ENCODE measurements at regions not wholly inside any gene's neighbourhood (a gene's known extent, or its start where the extent isn't known, plus 50 kb on each side); places are given as distances from the start of the nearest gene placed in this dataset.

DNA sequence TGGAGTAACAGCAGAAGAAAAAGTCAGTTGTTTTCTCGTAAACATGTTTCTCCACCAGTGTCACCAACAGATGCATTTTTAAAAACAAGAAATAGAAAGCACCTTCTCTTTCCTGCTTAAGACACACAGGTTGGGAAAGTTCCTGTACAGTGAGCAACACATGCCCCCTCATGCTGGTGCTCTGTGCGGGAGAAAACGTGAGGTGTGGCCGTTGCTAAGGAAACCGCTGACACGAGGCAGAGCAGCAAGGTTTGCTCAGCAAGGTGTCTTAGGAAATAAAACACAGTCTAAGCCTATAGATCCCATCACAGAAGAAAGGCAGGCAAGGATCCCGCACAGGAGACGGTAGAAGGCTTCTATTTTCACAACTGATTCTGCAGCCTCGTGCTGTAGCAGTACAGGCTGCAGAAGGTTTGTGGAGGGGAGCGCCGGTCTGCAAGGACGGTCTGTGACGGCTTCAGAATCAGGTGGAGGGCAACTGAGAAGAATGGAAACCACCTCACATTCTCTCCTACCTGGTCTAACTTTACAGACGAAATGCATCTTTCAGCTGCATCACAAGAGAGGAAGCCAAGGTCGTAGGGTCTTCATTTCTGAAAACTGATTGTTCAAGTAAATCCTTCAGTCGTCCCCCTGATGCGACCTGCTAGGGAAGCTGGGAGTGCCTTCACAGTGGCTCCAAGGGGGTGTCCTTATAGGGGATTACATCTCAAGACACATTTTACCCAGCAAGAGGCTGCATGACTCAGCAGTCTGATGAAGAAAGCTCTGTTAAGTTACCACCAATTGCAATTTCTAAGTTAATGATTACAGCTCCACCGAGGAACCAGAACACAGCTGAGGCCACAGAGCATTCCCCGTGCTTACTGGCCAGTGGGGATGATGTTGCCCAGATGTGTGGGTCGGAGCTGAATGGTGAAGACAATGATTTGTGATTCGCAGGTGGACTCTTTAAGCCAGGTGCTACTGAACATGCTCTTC, 150.7 kb upstream of the KLF14 start:
- Histone ChIP-seq H3K9ac (no peak overlapping the region), H3K4me2 (no peak overlapping the region), H3K27ac (no peak overlapping the region), H3K36me3 (peaks cover 85% of the 10 kb centered on the region), H4K20me1 (peaks cover 55% of the 10 kb centered on the region), H3K4me1 (peaks cover 21% of the 10 kb centered on the region), H3K4me3 (no peak overlapping the region), H3K27me3 (no peaks in the 10 kb centered on the region), H3K9me3 (no peaks in the 10 kb centered on the region)
- no peak for TF ChIP-seq Cebpa-rat (IDR thresholded peaks at IDR 0.05)

DNA sequence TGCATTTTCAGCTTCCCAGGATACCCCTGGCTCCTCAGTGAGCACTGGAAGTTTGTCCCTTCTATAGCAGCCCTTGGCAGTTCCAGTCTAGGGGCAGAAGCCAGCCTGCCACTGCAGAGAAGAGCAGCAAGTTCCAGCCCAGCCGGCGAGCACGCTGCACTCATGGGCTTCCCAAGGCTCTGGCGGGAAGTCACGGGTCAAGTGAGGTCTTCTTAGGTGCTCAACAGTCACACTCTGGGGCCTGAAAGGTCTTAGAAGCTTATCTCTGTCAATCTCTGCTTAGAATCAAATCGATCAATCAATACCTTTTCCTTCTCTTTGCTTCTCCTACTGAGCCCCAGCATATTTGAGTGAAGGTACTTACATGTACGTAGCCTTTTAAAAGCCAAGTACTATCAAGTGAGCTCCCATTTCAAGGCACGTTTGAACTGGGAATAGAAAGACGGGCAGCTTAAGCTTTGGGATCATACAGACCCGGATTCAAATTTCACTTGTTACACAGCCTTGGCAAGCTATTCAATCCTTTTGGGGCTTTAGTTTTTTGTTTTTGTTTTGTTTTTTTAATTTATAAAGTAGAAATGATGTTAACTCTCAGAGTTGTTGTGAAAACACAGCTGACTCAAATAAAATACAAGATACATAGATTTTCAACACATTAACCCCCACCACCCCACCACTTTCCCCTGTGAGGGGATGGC, 152.6 kb upstream of the KLF14 start:
- Histone ChIP-seq H3K4me2 (no peak overlapping the region), H3K9me3 (no peaks in the 10 kb centered on the region), H4K20me1 (peaks cover 60% of the 10 kb centered on the region), H3K27ac (no peak overlapping the region), H3K36me3 (peaks cover 86% of the 10 kb centered on the region), H3K4me1 (peaks cover 15% of the 10 kb centered on the region), H3K9ac (no peak overlapping the region), H3K4me3 (no peak overlapping the region), H3K27me3 (no peaks in the 10 kb centered on the region)
- no peak for TF ChIP-seq Cebpa-rat (IDR thresholded peaks at IDR 0.05)

DNA sequence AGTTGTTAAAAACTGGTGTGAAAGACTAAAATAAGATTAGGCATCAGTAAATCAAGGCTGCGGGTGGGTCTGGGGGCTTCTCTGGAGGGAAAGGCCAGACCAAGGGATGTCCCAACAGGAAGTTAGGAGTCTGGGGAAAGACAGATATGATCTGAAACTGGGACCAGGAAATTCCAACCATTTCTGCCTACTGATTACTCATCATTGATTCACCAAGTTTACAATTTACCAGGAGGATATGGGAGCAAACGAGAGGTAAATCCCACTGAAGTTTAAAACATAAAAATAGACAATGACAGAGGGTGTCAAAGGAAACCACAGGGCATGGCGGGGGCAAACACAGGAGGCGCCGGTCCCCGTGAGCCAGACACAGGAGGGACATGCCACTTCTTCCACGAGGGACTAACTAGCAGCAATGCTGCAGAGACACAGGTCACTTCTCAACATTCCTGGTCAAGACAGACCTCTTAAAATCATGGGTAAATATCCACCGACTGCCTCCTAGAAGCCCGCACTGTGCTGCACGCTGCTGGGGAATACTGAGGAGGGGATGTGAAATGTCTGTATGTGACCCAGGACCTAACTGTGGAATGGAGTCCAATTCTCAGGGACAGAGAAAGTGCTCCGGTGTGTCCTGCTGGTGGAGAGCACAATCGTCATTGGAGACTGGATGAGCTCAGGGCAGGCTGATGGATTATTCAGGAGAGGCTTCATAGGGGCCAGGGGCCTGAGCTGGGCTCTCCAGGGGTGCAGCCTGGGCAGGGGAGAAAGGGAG, 153.4 kb upstream of the KLF14 start:
- H3K36me3 ChIP-seq = peaks cover 78% of the 10 kb centered on the region
- H3K4me3 ChIP-seq = no peak overlapping the region
- peaks cover 15% of the 10 kb centered on the region for H3K4me1 ChIP-seq
- H4K20me1 ChIP-seq = peaks cover 59% of the 10 kb centered on the region
- TF ChIP-seq Cebpa-rat (IDR thresholded peaks at IDR 0.05) = no peak
- no peaks in the 10 kb centered on the region for H3K27me3 ChIP-seq
- H3K27ac ChIP-seq = no peak overlapping the region
- H3K4me2 ChIP-seq = peak overlapping the region; percentile 43
- no peaks in the 10 kb centered on the region for H3K9me3 ChIP-seq
- H3K9ac ChIP-seq = no peak overlapping the region

DNA sequence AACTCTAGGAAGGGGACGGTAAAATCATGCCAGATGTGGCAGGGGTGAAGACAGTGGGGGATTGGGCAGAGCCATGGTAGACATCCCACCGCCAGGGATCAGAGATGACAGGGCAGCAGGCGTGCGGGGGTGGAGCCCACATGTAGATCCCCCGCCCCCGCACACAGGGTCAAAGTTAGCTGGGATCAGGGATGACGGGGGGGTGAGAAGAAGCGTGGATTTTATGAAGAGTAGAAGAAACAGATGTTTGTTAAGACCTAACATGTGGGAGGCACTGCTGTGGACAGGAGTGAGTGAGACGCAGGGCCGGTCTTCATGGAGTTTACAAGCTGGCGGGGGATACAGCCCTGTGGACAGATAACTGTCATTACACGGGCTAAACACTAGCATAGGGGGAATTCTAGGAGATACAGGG, 154.0 kb upstream of the KLF14 start:
- no peak for TF ChIP-seq Cebpa-rat (IDR thresholded peaks at IDR 0.05)
- Histone ChIP-seq H3K27ac (no peak overlapping the region), H3K27me3 (no peaks in the 10 kb centered on the region), H3K4me3 (no peak overlapping the region), H3K4me1 (peaks cover 15% of the 10 kb centered on the region), H3K36me3 (peaks cover 72% of the 10 kb centered on the region), H3K9me3 (no peaks in the 10 kb centered on the region), H4K20me1 (peaks cover 64% of the 10 kb centered on the region), H3K9ac (no peak overlapping the region), H3K4me2 (peak overlapping the region; percentile 43)

DNA sequence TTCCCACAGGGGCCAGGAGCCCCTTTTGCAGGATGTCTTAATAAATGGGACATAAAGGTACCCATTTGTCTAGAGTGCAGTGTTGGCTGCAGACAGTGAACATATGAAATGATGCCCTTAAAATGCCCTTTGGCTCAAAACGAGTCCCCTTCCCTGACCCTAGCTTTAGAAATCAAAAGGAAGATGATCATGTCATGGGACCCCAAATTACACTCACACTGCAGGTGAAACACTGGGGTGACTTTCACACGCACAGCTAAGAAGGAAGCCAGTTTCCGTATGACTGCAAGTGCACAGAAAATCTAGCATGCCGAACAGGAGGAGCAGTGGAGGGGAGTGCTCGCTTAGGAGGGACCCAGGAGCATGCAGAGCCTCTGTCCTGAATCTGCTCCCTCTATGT, 154.5 kb upstream of the KLF14 start:
- no peak overlapping the region for H3K4me2 ChIP-seq
- peaks cover 20% of the 10 kb centered on the region for H3K4me1 ChIP-seq
- peaks cover 67% of the 10 kb centered on the region for H3K36me3 ChIP-seq
- peaks cover 69% of the 10 kb centered on the region for H4K20me1 ChIP-seq
- H3K27me3 ChIP-seq = no peaks in the 10 kb centered on the region
- TF ChIP-seq Cebpa-rat (IDR thresholded peaks at IDR 0.05) = no peak
- no peaks in the 10 kb centered on the region for H3K9me3 ChIP-seq
- no peak overlapping the region for H3K9ac ChIP-seq
- no peak overlapping the region for H3K4me3 ChIP-seq
- no peak overlapping the region for H3K27ac ChIP-seq

DNA sequence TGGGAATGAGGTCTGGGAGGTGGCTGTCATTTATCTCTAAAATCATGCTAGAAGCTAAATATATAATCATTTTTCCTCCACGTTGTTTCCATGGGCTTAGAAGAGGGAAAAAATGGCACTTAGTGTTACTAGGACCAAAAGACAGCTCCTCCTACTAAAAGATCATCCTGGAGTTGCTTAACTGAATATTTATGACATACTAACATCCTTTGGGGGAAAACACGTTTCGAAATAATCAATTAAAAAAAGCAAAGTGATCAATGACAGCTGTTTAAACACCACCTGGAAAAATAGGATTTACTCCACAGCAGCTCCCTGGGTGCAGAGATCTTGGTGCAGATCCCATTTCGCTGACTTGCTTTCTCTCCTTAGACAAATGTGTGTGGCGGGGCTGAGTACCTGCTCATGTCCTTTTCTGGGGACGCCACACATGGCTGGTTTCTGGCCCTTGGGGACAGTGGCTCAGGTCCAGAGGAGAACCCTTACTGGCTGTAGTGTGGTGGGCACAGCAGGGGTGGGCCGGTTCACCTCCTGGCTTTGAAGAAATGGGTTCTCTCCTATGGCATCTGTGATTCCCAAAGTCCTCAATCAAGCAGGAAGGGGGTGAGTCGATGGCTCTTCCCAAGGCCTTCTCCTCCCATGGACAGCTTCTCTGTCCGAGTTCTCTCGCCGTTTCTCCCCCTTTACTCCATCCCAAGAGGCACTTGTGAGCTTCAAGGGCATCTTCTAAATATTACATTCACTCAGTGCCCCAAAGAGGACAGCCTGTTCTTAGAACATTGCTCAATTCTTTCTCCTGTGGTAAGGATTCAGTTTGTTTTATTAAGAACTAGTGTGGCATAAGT, 156.4 kb upstream of the KLF14 start:
- H3K9me3 ChIP-seq = no peaks in the 10 kb centered on the region
- H4K20me1 ChIP-seq = peaks cover 72% of the 10 kb centered on the region
- H3K9ac ChIP-seq = no peak overlapping the region
- no peak for TF ChIP-seq Cebpa-rat (IDR thresholded peaks at IDR 0.05)
- no peaks in the 10 kb centered on the region for H3K27me3 ChIP-seq
- H3K4me3 ChIP-seq = no peak overlapping the region
- peaks cover 37% of the 10 kb centered on the region for H3K4me1 ChIP-seq
- H3K36me3 ChIP-seq = peaks cover 54% of the 10 kb centered on the region
- no peak overlapping the region for H3K27ac ChIP-seq
- no peak overlapping the region for H3K4me2 ChIP-seq

DNA sequence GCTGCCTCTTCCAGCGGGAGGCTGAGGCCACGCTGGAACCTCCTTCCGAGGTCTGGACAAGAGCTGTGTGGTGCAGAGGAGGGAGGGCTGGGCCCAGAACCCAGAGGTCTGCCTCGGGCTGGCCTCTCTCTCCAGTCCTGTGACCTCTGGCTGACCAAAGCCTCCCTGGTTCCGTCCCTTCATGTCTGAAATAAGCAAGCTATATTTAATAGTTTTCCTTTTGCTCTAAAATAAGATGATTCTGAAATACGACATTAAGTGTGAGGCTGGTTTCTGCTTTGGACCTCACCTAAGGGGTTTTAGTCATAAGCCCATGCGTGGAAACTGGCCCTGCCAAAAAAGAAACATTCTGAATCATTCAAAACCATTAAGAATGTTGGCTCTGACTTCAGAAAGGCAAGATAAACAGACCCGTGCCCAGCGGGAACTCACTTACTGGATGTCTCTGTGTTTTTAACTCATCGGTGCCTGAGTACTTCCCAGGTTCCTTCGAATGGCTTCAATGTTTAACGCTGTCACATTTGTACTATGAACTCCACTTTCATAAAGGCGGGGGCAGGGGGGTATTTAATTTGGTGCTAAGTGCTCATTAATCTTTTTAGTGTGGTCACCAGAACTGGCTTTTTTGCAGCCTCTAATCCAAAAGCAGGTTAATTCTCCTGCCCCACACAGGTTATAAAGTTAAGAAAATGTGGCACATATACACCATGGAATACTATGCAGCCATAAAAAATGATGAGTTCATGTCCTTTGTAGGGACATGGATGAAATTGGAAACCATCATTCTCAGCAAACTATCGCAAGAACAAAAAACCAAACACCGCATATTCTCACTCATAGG, 157.5 kb upstream of the KLF14 start:
- H3K4me2 ChIP-seq = no peak overlapping the region
- TF ChIP-seq Cebpa-rat (IDR thresholded peaks at IDR 0.05) = no peak
- H4K20me1 ChIP-seq = peaks cover 83% of the 10 kb centered on the region
- H3K4me1 ChIP-seq = peaks cover 46% of the 10 kb centered on the region
- H3K4me3 ChIP-seq = no peak overlapping the region
- no peak overlapping the region for H3K9ac ChIP-seq
- no peak overlapping the region for H3K27ac ChIP-seq
- H3K36me3 ChIP-seq = peaks cover 52% of the 10 kb centered on the region
- H3K9me3 ChIP-seq = no peaks in the 10 kb centered on the region
- no peaks in the 10 kb centered on the region for H3K27me3 ChIP-seq

DNA sequence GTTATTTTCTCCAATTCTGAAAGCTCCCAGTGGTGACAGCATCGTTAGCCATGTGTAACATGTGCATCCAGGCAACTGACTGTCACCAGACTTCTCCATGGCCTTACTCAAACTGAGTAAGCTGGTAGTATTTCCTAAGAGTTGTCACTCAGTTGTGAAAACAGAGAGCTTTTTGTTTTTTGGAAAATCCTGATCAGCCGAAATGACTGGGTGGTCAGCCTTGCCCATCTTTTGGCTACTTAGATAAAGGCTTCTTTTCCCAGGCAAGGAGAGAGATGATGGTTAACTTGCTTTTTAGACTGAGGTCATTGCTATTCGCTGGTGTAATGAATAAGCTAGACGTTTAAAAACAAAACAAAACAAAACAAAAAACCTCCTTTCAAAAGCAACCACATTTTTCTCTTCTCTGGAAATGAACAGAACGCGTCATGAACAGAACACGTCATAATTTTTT, 159.5 kb upstream of the KLF14 start:
- peak overlapping the region; percentile 70 for H3K4me2 ChIP-seq
- no peak for TF ChIP-seq Cebpa-rat (IDR thresholded peaks at IDR 0.05)
- H3K27ac ChIP-seq = no peak overlapping the region
- no peak overlapping the region for H3K4me3 ChIP-seq
- H3K4me1 ChIP-seq = peaks cover 51% of the 10 kb centered on the region
- peaks cover 37% of the 10 kb centered on the region for H3K36me3 ChIP-seq
- no peaks in the 10 kb centered on the region for H3K9me3 ChIP-seq
- no peaks in the 10 kb centered on the region for H3K27me3 ChIP-seq
- peaks cover 85% of the 10 kb centered on the region for H4K20me1 ChIP-seq
- no peak overlapping the region for H3K9ac ChIP-seq
